Activated T-helper 1 cell treated with anti-CD3 and anti-CD28 coated beads, Interleukin-12 subunit alpha, Interleukin-12 subunit beta, Interleukin-2, Interleukin-4 antibody, amounts not matched to agents 30 ng/mL and 10 ng/mL and 1 ng/mL, durations not matched to agents 14 hours and 24 hours and 36 hours (primary cell): ENCODE measurements at regions not wholly inside any gene's neighbourhood (a gene's known extent, or its start where the extent isn't known, plus 50 kb on each side); places are given as distances from the start of the nearest gene placed in this dataset.

Experiments
- DNase-seq: peaks from one replicate; pipeline ENCODE4 v3.0.0; 2021; ENCODE audit warnings: low spot score
- H3K27ac Mint-ChIP-seq: one replicate; pipeline ENCODE4 v1.8.0; 2021; ENCODE audit warnings: mild to moderate bottlenecking, mixed read lengths
- H3K27me3 Mint-ChIP-seq: one replicate; pipeline ENCODE4 v1.8.0; 2022; ENCODE audit warnings: mild to moderate bottlenecking, moderate library complexity, mixed read lengths; ENCODE audit not compliant: insufficient read depth
- H3K36me3 Mint-ChIP-seq: one replicate; pipeline ENCODE4 v1.8.0; 2021; ENCODE audit warnings: low read depth, mixed read lengths
- H3K4me1 Mint-ChIP-seq: one replicate; pipeline ENCODE4 v1.8.0; 2021; ENCODE audit warnings: low read depth, mixed read lengths
- H3K4me3 Mint-ChIP-seq: one replicate; pipeline ENCODE4 v1.8.0; 2021; ENCODE audit warnings: mild to moderate bottlenecking, moderate library complexity, mixed read lengths
- H3K9me3 Mint-ChIP-seq: one replicate; pipeline ENCODE4 v1.8.0; 2021; ENCODE audit warnings: mixed read lengths
- intact Hi-C: fragments of 100-400 bp; cut with micrococcal nuclease; formaldehyde crosslinking; loops from one replicate; pipeline ENCODE4 v1.15.1; 2024

GRCh38 chr4:158995040-158995439 lies 107.8 kb upstream of the RAPGEF2 start:
- Mint-ChIP-seq H3K4me3 (no peak overlapping the region), H3K36me3 (no peaks in the 10 kb centered on the region), H3K4me1 (no peaks in the 10 kb centered on the region), H3K27me3 (peaks cover 7% of the 10 kb centered on the region), H3K9me3 (no peaks in the 10 kb centered on the region), H3K27ac (no peak overlapping the region)
- intact Hi-C loops, result no loop called here
- DNase-seq, result no peak

GRCh38 chr4:158995965-158996364 lies 106.9 kb upstream of the RAPGEF2 start:
- no peak for DNase-seq
- H3K4me3 Mint-ChIP-seq, result no peak overlapping the region
- H3K27ac Mint-ChIP-seq, result no peak overlapping the region

GRCh38 chr4:158996669-158997074 lies 106.2 kb upstream of the RAPGEF2 start:
- intact Hi-C loops, result no loop called here
- Mint-ChIP-seq H3K4me1 (no peaks in the 10 kb centered on the region), H3K9me3 (no peaks in the 10 kb centered on the region), H3K27me3 (peaks cover 12% of the 10 kb centered on the region), H3K36me3 (no peaks in the 10 kb centered on the region), H3K4me3 (no peak overlapping the region), H3K27ac (no peak overlapping the region)
- DNase-seq, result no peak

More at GRCh38 chr4:158995965-158996364, 106.9 kb upstream of the RAPGEF2 start:
- Mint-ChIP-seq H3K27me3 (peaks cover 10% of the 10 kb centered on the region), H3K36me3 (no peaks in the 10 kb centered on the region), H3K9me3 (no peaks in the 10 kb centered on the region), H3K4me1 (no peaks in the 10 kb centered on the region)
- intact Hi-C loops, result no loop called here

- no peak for DNase-seq
- Mint-ChIP-seq H3K27ac (no peak overlapping the region), H3K36me3 (no peaks in the 10 kb centered on the region), H3K9me3 (no peaks in the 10 kb centered on the region), H3K4me1 (no peaks in the 10 kb centered on the region), H3K27me3 (peaks cover 12% of the 10 kb centered on the region), H3K4me3 (no peak overlapping the region)
- intact Hi-C loops, result no loop called here
Observed at GRCh38 chr4:158997660-158998349, 105.1 kb upstream of the RAPGEF2 start.

- DNase-seq, result no peak
- Mint-ChIP-seq H3K9me3 (no peaks in the 10 kb centered on the region), H3K27me3 (peaks cover 12% of the 10 kb centered on the region), H3K27ac (no peak overlapping the region), H3K4me1 (peaks cover 8% of the 10 kb centered on the region), H3K4me3 (no peak overlapping the region), H3K36me3 (no peaks in the 10 kb centered on the region)
- intact Hi-C loops, result no loop called here
Observed at GRCh38 chr4:158998624-158999023, 104.3 kb upstream of the RAPGEF2 start.

- intact Hi-C loops, result no loop called here
- H3K36me3 Mint-ChIP-seq, result no peaks in the 10 kb centered on the region
- no peak overlapping the region for H3K4me3 Mint-ChIP-seq
- no peak overlapping the region for H3K27ac Mint-ChIP-seq
- no peaks in the 10 kb centered on the region for H3K9me3 Mint-ChIP-seq
- DNase-seq, result no peak
- H3K4me1 Mint-ChIP-seq, result peaks cover 8% of the 10 kb centered on the region
- H3K27me3 Mint-ChIP-seq, result peaks cover 12% of the 10 kb centered on the region
Observed at GRCh38 chr4:158999166-158999682, 103.7 kb upstream of the RAPGEF2 start.

GRCh38 chr4:158999849-159000248 lies 103.0 kb upstream of the RAPGEF2 start:
- no peak overlapping the region for H3K4me3 Mint-ChIP-seq
- intact Hi-C loops, result no loop called here
- H3K27me3 Mint-ChIP-seq, result peaks cover 12% of the 10 kb centered on the region
- H3K27ac Mint-ChIP-seq, result no peak overlapping the region
- no peaks in the 10 kb centered on the region for H3K36me3 Mint-ChIP-seq
- peaks cover 8% of the 10 kb centered on the region for H3K4me1 Mint-ChIP-seq
- no peaks in the 10 kb centered on the region for H3K9me3 Mint-ChIP-seq
- no peak for DNase-seq

- no peak overlapping the region for H3K27ac Mint-ChIP-seq
Observed at GRCh38 chr4:159002950-159003349, 99.9 kb upstream of the RAPGEF2 start.

GRCh38 chr4:159003420-159004253 lies 99.2 kb upstream of the RAPGEF2 start:
- Mint-ChIP-seq H3K4me3 (no peak overlapping the region), H3K27me3 (peaks cover 9% of the 10 kb centered on the region), H3K4me1 (peaks cover 8% of the 10 kb centered on the region), H3K27ac (no peak overlapping the region), H3K9me3 (no peaks in the 10 kb centered on the region), H3K36me3 (no peaks in the 10 kb centered on the region)
- DNase-seq, result no peak
- intact Hi-C loops, result no loop called here

More at GRCh38 chr4:159002950-159003349, 99.9 kb upstream of the RAPGEF2 start:
- Mint-ChIP-seq H3K9me3 (no peaks in the 10 kb centered on the region), H3K4me3 (no peak overlapping the region), H3K36me3 (no peaks in the 10 kb centered on the region), H3K27me3 (peaks cover 12% of the 10 kb centered on the region), H3K4me1 (peaks cover 8% of the 10 kb centered on the region)
- DNase-seq, result no peak
- intact Hi-C loops, result no loop called here

GRCh38 chr4:159006202-159006601 lies 96.7 kb upstream of the RAPGEF2 start:
- DNase-seq, result no peak
- Mint-ChIP-seq H3K4me1 (peaks cover 8% of the 10 kb centered on the region), H3K36me3 (no peaks in the 10 kb centered on the region), H3K27me3 (peaks cover 6% of the 10 kb centered on the region), H3K4me3 (no peak overlapping the region), H3K27ac (no peak overlapping the region), H3K9me3 (no peaks in the 10 kb centered on the region)
- intact Hi-C loops, result no loop called here

GRCh38 chr4:159008671-159009070 lies 94.2 kb upstream of the RAPGEF2 start:
- no peaks in the 10 kb centered on the region for H3K36me3 Mint-ChIP-seq
- intact Hi-C loops, result no loop called here
- no peaks in the 10 kb centered on the region for H3K9me3 Mint-ChIP-seq
- DNase-seq, result no peak
- H3K27ac Mint-ChIP-seq, result no peak overlapping the region
- H3K4me3 Mint-ChIP-seq, result no peak overlapping the region
- H3K27me3 Mint-ChIP-seq, result peaks cover 6% of the 10 kb centered on the region
- peaks cover under 1% of the 10 kb centered on the region for H3K4me1 Mint-ChIP-seq

GRCh38 chr4:159009521-159009920 lies 93.4 kb upstream of the RAPGEF2 start:
- intact Hi-C loops, result no loop called here
- Mint-ChIP-seq H3K27me3 (peaks cover 6% of the 10 kb centered on the region), H3K9me3 (no peaks in the 10 kb centered on the region), H3K27ac (no peak overlapping the region), H3K4me3 (no peak overlapping the region), H3K4me1 (no peaks in the 10 kb centered on the region), H3K36me3 (no peaks in the 10 kb centered on the region)
- DNase-seq, result no peak

- no peak for DNase-seq
- no peaks in the 10 kb centered on the region for H3K36me3 Mint-ChIP-seq
- peaks cover 6% of the 10 kb centered on the region for H3K27me3 Mint-ChIP-seq
- no peaks in the 10 kb centered on the region for H3K9me3 Mint-ChIP-seq
- intact Hi-C loops, result no loop called here
- H3K27ac Mint-ChIP-seq, result no peak overlapping the region
- H3K4me3 Mint-ChIP-seq, result no peak overlapping the region
- H3K4me1 Mint-ChIP-seq, result no peaks in the 10 kb centered on the region
Observed at GRCh38 chr4:159010100-159010499, 92.8 kb upstream of the RAPGEF2 start.
